Tibial nerve (tissue), 3 donors: ENCODE measurements at regions not wholly inside any gene's neighbourhood (a gene's known extent, or its start where the extent isn't known, plus 50 kb on each side); places are given as distances from the start of the nearest gene placed in this dataset.

Experiments used
- POLR2A ChIP-seq, 2 donors: fragments of 450-650 bp; IDR thresholded peaks; one replicate each; pipeline ENCODE4 v1.6.1; 2017; ENCODE audit warnings: antibody characterized with exemption in 2 of 2, mild to moderate bottlenecking in 2 of 2, moderate library complexity in 2 of 2
- TF ChIP-seq, protein P1 (sequence below), 5 experiments: fragments of 200-600 bp in 3 of 5; fragments of 450-650 bp in 2 of 5; sonication (generic) in 3 of 5; IDR thresholded peaks; one replicate each; pipeline ENCODE4 v1.5.1; 2016 to 2019; ENCODE audit warnings: antibody characterized with exemption in 5 of 5, mild to moderate bottlenecking in 3 of 5, moderate library complexity in 2 of 5

DNA sequence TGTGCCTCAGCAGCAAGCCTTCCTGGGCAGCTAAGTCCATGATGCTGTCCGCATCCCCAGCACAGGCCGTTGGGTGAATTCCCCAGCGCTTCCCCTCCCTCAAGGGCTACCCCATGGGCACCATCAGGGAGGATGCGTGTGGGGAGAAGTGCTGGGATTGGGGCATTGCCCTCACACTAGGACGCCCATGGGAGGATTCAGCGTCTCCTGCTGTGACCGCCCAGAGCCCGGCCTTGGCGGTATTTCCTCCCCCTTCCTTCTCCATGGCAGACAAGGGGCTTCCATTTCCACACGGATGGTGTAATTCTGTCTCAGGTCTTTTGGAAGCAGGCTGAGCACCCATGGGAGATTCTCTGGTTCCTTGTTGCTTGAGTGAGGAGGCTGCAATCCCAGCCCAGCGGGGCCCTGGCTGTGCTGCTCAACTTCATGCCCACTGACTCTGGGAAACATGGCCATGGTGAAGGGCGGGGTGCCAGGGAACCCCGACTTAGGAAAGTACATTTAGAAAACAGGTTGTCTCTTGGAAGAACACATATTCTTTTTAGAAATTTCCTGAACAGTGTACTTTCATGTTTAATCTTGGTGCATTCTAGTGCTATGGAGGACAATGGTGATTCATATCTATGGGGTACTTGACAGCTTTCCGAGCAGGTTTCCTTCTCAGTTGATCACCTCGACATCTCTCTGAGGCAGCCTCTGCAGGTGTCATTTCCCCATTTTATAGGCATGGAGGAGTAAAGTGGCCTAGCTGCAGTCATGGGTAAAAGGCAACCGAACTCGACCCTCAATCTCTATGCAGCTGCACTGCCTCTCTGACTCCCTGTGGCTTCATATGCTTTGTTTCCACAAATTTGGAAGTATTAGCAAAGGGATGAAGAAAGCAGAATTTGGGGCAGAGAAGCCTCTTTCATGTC is 178.2 kb upstream of the CST7 start:
- no peak for TF ChIP-seq POLR2A (IDR thresholded peaks at IDR 0.05)
- TF ChIP-seq, protein P1, sequence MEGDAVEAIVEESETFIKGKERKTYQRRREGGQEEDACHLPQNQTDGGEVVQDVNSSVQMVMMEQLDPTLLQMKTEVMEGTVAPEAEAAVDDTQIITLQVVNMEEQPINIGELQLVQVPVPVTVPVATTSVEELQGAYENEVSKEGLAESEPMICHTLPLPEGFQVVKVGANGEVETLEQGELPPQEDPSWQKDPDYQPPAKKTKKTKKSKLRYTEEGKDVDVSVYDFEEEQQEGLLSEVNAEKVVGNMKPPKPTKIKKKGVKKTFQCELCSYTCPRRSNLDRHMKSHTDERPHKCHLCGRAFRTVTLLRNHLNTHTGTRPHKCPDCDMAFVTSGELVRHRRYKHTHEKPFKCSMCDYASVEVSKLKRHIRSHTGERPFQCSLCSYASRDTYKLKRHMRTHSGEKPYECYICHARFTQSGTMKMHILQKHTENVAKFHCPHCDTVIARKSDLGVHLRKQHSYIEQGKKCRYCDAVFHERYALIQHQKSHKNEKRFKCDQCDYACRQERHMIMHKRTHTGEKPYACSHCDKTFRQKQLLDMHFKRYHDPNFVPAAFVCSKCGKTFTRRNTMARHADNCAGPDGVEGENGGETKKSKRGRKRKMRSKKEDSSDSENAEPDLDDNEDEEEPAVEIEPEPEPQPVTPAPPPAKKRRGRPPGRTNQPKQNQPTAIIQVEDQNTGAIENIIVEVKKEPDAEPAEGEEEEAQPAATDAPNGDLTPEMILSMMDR (IDR thresholded peaks at IDR 0.05) = no peak
